A673 (cell line): ENCODE measurements at regions not wholly inside any gene's neighbourhood (a gene's known extent, or its start where the extent isn't known, plus 50 kb on each side); places are given as distances from the start of the nearest gene placed in this dataset.

Experiments used
- BruUV-seq: library from RNA; stranded (reverse); fragments of 400-500 nt; replicated peaks from 2 replicates; lab custom pipeline; 2021; lab: Mats Ljungman, UMichigan
- CTCF ChIA-PET: fragments of 300-600 bp; sonication (Branson Sonifier 250); formaldehyde crosslinking; loops from one replicate; lab custom pipeline; 2022; ENCODE audit warnings: antibody characterized with exemption; lab: Charles Lee
- POLR2A ChIA-PET: fragments of 300-600 bp; sonication (Branson Sonifier 250); formaldehyde crosslinking; loops from one replicate; lab custom pipeline; 2022; ENCODE audit warnings: antibody characterized with exemption; ENCODE audit not compliant: low non-redundant PET; lab: Charles Lee
- DNase-seq: peaks from one replicate; pipeline ENCODE4 v3.0.0-alpha.2; 2015; ENCODE audit warnings: low spot score
- H3K27ac ChIP-seq: fragments of 200-600 bp; sonication (generic); 2 replicates; pipeline ENCODE4 v1.5.1; 2016; ENCODE audit warnings: mixed run types, low read depth, mild to moderate bottlenecking, mixed read lengths, antibody characterized with exemption, low read length; ENCODE audit not compliant: poor library complexity, severe bottlenecking
- H3K27me3 ChIP-seq: fragments of 200-600 bp; sonication (generic); replicated peaks from 2 replicates; pipeline ENCODE4 v1.6.1; 2017; ENCODE audit warnings: mixed run types, low read depth, mild to moderate bottlenecking, mixed read lengths, antibody characterized with exemption, low read length; ENCODE audit not compliant: insufficient read depth, poor library complexity
- H3K36me3 ChIP-seq: fragments of 200-600 bp; sonication (generic); 2 replicates; pipeline ENCODE4 v1.6.1; 2016; ENCODE audit warnings: mixed run types, mild to moderate bottlenecking, mixed read lengths, antibody characterized with exemption, low read length; ENCODE audit not compliant: insufficient read depth, poor library complexity, severe bottlenecking
- H3K4me1 ChIP-seq: fragments of 200-600 bp; sonication (generic); 2 replicates; pipeline ENCODE4 v1.6.1; 2017; ENCODE audit warnings: mixed run types, mild to moderate bottlenecking, mixed read lengths, antibody characterized with exemption, low read length; ENCODE audit not compliant: insufficient read depth, poor library complexity, severe bottlenecking
- H3K4me3 ChIP-seq: fragments of 200-600 bp; sonication (generic); 2 replicates; pipeline ENCODE4 v1.5.1; 2016; ENCODE audit warnings: low read depth, mixed run types, mild to moderate bottlenecking, mixed read lengths, low read length; ENCODE audit not compliant: poor library complexity, severe bottlenecking
- H3K9me3 ChIP-seq: fragments of 200-600 bp; sonication (generic); 2 replicates; pipeline ENCODE4 v1.6.1; 2016; ENCODE audit warnings: mixed run types, low read depth, mild to moderate bottlenecking, mixed read lengths, antibody characterized with exemption, low read length; ENCODE audit not compliant: poor library complexity, severe bottlenecking
- CTCF ChIP-seq: fragments of 300-800, 200-600 bp; sonication (generic); conservative IDR thresholded peaks from 2 replicates; pipeline ENCODE4 v1.5.1; 2017; ENCODE audit warnings: low read depth, mild to moderate bottlenecking, antibody characterized with exemption, low read length, moderate library complexity, mixed read lengths
- EZH2 ChIP-seq: fragments of 200-600 bp; sonication (generic); IDR thresholded peaks from 2 replicates; pipeline ENCODE4 v1.6.1; 2017; ENCODE audit warnings: borderline replicate concordance, low read depth, mild to moderate bottlenecking, mixed read lengths, antibody characterized with exemption, low read length; ENCODE audit not compliant: poor library complexity, severe bottlenecking
- intact Hi-C: fragments of 100-400 bp; cut with micrococcal nuclease; formaldehyde crosslinking; loops from one replicate; pipeline ENCODE4 v1.10.0; 2022; ENCODE audit not compliant: unreplicated experiment

- DNase-seq = no peak
- BruUV-seq = no TSS peak
- Histone ChIP-seq H3K9me3 (no peaks in the 10 kb centered on the region), H3K27me3 (no peaks in the 10 kb centered on the region), H3K4me1 (no peaks in the 10 kb centered on the region), H3K36me3 (no peaks in the 10 kb centered on the region), H3K27ac (no peak overlapping the region), H3K4me3 (no peak overlapping the region)
- intact Hi-C loops = no loop called here
- ChIA-PET POLR2A (no interaction called here), CTCF (no interaction called here)
- TF ChIP-seq CTCF = no peak
- TF ChIP-seq EZH2 = no peak
Measured at GRCh38 chr10:4189281-4189680, 404.3 kb upstream of the KLF6 start.

DNA sequence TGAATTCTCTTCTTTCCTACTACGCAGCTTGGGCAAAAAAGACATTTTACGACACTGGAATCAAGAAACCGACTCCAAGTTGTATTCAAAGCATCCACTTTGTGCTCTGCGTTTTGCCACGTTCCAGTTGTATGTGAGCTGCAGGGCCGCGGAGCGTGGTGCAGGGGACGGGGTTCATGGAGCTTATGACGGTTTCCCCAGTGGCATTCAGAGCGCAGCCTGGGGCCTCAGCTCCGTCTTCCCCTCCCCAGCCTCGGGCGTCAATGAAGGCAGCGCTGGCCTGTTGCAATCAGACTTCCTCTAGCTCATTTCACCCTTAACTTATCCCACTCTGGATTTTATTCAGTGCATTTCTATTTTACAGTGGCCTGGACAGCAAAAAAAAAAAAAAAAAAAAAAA lies 403.4 kb upstream of the KLF6 start:
- TF ChIP-seq EZH2 = no peak
- TF ChIP-seq CTCF = no peak
- no peaks in the 10 kb centered on the region for H3K9me3 ChIP-seq
- POLR2A ChIA-PET = no interaction called here
- intact Hi-C loops = no loop called here
- H3K4me3 ChIP-seq = no peak overlapping the region
- no TSS peak for BruUV-seq
- no peak overlapping the region for H3K27ac ChIP-seq
- H3K27me3 ChIP-seq = no peaks in the 10 kb centered on the region
- CTCF ChIA-PET = no interaction called here
- no peaks in the 10 kb centered on the region for H3K4me1 ChIP-seq
- no peaks in the 10 kb centered on the region for H3K36me3 ChIP-seq
- no peak for DNase-seq

DNA sequence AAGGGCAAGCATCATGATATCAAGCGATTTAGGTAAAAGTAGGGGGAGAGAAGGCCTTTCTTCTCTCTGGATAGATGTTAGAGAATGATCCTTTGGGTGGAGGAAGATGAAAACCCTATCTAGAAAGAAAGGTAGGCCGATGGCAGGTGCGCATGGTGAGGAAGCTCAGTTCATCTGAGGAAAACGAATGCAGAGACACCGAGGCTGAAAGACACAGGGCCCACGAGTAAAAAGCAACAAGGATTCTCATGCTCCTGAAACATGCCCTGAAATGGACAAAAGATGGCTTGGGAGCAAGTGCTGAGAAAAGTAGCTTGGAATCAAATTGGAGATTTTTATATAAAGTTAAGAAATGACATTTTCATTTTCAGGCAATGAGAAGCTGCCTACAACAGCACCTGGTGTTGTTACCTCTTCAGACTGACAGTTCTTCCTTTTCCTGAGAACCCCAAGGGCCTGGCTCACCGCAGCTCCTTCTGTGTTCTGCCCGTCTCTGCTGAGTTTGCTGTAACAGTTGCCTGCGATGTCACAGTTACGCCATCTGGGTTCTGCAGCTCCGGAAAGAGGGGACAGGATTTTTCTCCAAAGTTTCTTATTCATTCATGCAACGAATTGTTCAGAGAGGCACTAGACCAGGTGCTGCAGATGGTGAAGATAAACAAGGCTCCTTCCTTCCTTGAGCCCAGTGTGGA lies 402.0 kb upstream of the KLF6 start:
- intact Hi-C loops = no loop called here
- no peak overlapping the region for H3K27ac ChIP-seq
- BruUV-seq = no TSS peak
- H3K4me3 ChIP-seq = no peak overlapping the region
- ChIA-PET CTCF (no interaction called here), POLR2A (no interaction called here)
- TF ChIP-seq CTCF = no peak
- TF ChIP-seq EZH2 = no peak
- no peaks in the 10 kb centered on the region for H3K36me3 ChIP-seq
- no peaks in the 10 kb centered on the region for H3K9me3 ChIP-seq
- no peaks in the 10 kb centered on the region for H3K4me1 ChIP-seq
- H3K27me3 ChIP-seq = no peaks in the 10 kb centered on the region
- DNase-seq = no peak
